Panc1 (cell line): ENCODE measurements at regions not wholly inside any gene's neighbourhood (a gene's known extent, or its start where the extent isn't known, plus 50 kb on each side); places are given as distances from the start of the nearest gene placed in this dataset.

Experiments
- ATAC-seq: fragments of 200-7000 bp; cut with Tn5 transposase; 2 replicates; pipeline ENCODE4 v1.9.1; 2020; ENCODE audit warnings: mild to moderate bottlenecking, moderate library complexity
- BruUV-seq: library from RNA; stranded (reverse); fragments of 400-500 nt; replicated peaks from 2 replicates; lab custom pipeline; 2021; lab: Mats Ljungman, UMichigan
- CTCF ChIA-PET: fragments of 300-600 bp; sonication (Branson Sonifier 250); formaldehyde crosslinking; loops from one replicate; lab custom pipeline; 2022; ENCODE audit warnings: antibody characterized with exemption; lab: Charles Lee
- POLR2A ChIA-PET: fragments of 300-600 bp; sonication (Branson Sonifier 250); formaldehyde crosslinking; loops from one replicate; lab custom pipeline; 2022; ENCODE audit warnings: antibody characterized with exemption; lab: Charles Lee
- DNase-seq: peaks from one replicate; pipeline ENCODE4 v3.0.0-alpha.2; 2010; ENCODE audit warnings: low read depth, low spot score
- H3K27ac ChIP-seq: 2 replicates; pipeline ENCODE4 v1.5.1; 2011; ENCODE audit warnings: mild to moderate bottlenecking, low read length, inconsistent platforms
- H3K27me3 ChIP-seq: fragments of 200-500 bp; sonication (Bioruptor generic); 2 replicates; pipeline ENCODE4 v1.6.0; 2014; ENCODE audit warnings: low read length, inconsistent platforms; ENCODE audit not compliant: control insufficient read depth, insufficient read depth
- H3K36me3 ChIP-seq: fragments of 200-500 bp; sonication (Bioruptor generic); 2 replicates; pipeline ENCODE4 v1.5.1; 2014; ENCODE audit warnings: inconsistent platforms, mild to moderate bottlenecking, low read length, moderate library complexity; ENCODE audit not compliant: control insufficient read depth, insufficient read depth
- H3K4me1 ChIP-seq: 2 replicates; pipeline ENCODE4 v1.5.1; 2011; ENCODE audit warnings: inconsistent platforms, mild to moderate bottlenecking, low read length, moderate library complexity; ENCODE audit not compliant: control insufficient read depth, insufficient read depth
- H3K4me3 ChIP-seq, 2 experiments: 2 replicates each; pipeline ENCODE4 v1.5.1; 2011 to 2012; ENCODE audit warnings: low read depth in 2 of 2, low read length in 2 of 2, mild to moderate bottlenecking in 2 of 2, inconsistent platforms in 1 of 2, moderate library complexity in 1 of 2
- H3K9me3 ChIP-seq: fragments of 200-500 bp; sonication (Bioruptor generic); 2 replicates; pipeline ENCODE4 v1.5.1; 2014; ENCODE audit warnings: low read depth, mild to moderate bottlenecking, inconsistent platforms, low read length, moderate library complexity; ENCODE audit not compliant: control insufficient read depth, insufficient read depth
- CTCF ChIP-seq: fragments of 450-650 bp; IDR thresholded peaks from 2 replicates; pipeline ENCODE4 v1.5.1; 2017; ENCODE audit warnings: mild to moderate bottlenecking
- POLR2AphosphoS5 ChIP-seq: IDR thresholded peaks from 2 replicates; pipeline ENCODE4 v1.6.1; 2012; ENCODE audit warnings: mild to moderate bottlenecking, low read depth, low read length, moderate library complexity
- REST ChIP-seq, 2 experiments: IDR thresholded peaks; 2 replicates each; pipeline ENCODE4 v1.6.1; 2011 to 2012; ENCODE audit warnings: low read depth in 2 of 2, control low read depth in 1 of 2, low read length in 1 of 2, mild to moderate bottlenecking in 1 of 2, moderate library complexity in 1 of 2; ENCODE audit not compliant: insufficient read depth in 1 of 2
- SIN3A ChIP-seq: IDR thresholded peaks from 2 replicates; pipeline ENCODE4 v1.6.1; 2012; ENCODE audit warnings: low read depth, mild to moderate bottlenecking, low read length, moderate library complexity, borderline replicate concordance; ENCODE audit not compliant: insufficient read depth
- TCF7L2 ChIP-seq: IDR thresholded peaks from 2 replicates; pipeline ENCODE4 v1.6.1; 2011; ENCODE audit warnings: mild to moderate bottlenecking, low read depth, low read length, inconsistent platforms
- in situ Hi-C: cut with HindIII; loops from 2 replicates; pipeline ENCODE4 v1.10.0; 2016; ENCODE audit warnings: low sequenced_read_pairs, low pct_unique_long_range_greater_than_20kb
- intact Hi-C: fragments of 100-400 bp; cut with micrococcal nuclease; formaldehyde crosslinking; loops from one replicate; pipeline ENCODE4 v1.10.0; 2022; ENCODE audit not compliant: unreplicated experiment

GRCh38 chr1:38563942-38564735, 295.4 kb downstream of the RRAGC start:
- POLR2A ChIA-PET: no interaction called here
- Histone ChIP-seq H3K36me3 (no peaks in the 10 kb centered on the region), H3K9me3 (no peaks in the 10 kb centered on the region), H3K4me1 (no peaks in the 10 kb centered on the region), H3K27ac (no peak overlapping the region), H3K4me3 (no peak overlapping the region), H3K27me3 (no peaks in the 10 kb centered on the region; the same call in 1 of the 2 replicates)
- CTCF ChIA-PET: no interaction called here
- TF ChIP-seq POLR2AphosphoS5: no peak
- TF ChIP-seq CTCF: no peak
- TF ChIP-seq SIN3A: no peak
- TF ChIP-seq REST (IDR thresholded peaks at IDR 0.05; ENCODE audit: insufficient read depth in 1 of 2, low read depth in 2 of 2, low read length in 1 of 2): no peak
- TF ChIP-seq TCF7L2: no peak
- DNase-seq: no peak
- BruUV-seq: no TSS peak
- ATAC-seq: no peak
- intact Hi-C loops (no loop called here), in situ Hi-C loops (no loop called here)

DNA sequence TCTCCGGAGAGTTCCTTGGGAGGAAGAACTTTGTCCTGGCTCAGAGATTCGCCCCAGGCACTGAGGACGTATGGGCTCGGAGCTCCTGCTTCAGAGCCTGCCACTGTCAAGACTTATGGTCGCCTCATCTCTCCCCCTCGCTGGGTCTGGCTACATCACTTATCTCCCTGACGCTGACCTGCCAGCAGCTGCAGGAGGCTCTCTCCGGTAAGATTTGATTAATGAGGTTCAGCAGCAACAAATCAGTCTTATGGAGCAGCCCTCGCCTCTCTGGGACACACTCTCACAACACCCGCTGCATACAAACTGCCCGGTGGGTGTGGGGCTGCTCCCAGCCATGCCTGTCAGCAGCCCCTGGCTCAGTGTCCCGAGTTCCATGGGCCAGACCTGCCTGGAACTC, 297.8 kb downstream of the RRAGC start:
- POLR2A ChIA-PET: interaction anchor here (0.6 kb wide), 1 partner anchor 169 kb away, joined by 10 read pairs; no protein-coding TSS in a partner anchor
- Histone ChIP-seq H3K36me3 (no peaks in the 10 kb centered on the region), H3K27me3 (no peaks in the 10 kb centered on the region; the same call in 1 of the 2 replicates), H3K27ac (no peak overlapping the region), H3K4me1 (no peaks in the 10 kb centered on the region), H3K9me3 (no peaks in the 10 kb centered on the region), H3K4me3 (no peak overlapping the region)
- intact Hi-C loops: no loop called here
- no peak for TF ChIP-seq POLR2AphosphoS5
- no peak for TF ChIP-seq SIN3A
- no peak for TF ChIP-seq TCF7L2
- BruUV-seq: no TSS peak
- ATAC-seq (no peak), DNase-seq (no peak)
- in situ Hi-C loops: no loop called here
- CTCF ChIA-PET: no interaction called here

DNA sequence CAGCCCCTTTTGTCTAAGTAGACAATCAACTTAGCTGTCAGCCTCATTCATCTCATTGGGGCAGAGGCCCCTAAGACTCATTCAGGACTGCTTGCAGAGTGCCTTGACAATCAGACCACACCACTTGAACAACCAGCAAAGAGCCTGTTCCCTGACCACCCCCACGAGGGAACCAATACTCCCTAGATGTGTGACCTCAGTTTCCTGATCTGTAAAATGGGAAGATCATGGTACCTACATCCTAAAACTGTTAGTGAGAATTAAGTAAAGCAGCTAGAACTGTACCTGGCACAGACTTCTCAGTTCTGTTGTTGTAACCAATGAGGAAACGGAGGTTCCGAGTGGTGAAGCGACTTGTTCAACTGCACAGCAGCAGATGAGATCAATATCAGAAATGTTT, 298.5 kb downstream of the RRAGC start:
- ATAC-seq: no peak
- intact Hi-C loops: no loop called here
- CTCF ChIA-PET: no interaction called here
- TF ChIP-seq TCF7L2: no peak
- no peak for TF ChIP-seq SIN3A
- no peak for TF ChIP-seq POLR2AphosphoS5
- no peak for TF ChIP-seq REST (IDR thresholded peaks at IDR 0.05; ENCODE audit: insufficient read depth in 1 of 2, low read depth in 2 of 2, low read length in 1 of 2)
- no peak for TF ChIP-seq CTCF
- in situ Hi-C loops: no loop called here
- Histone ChIP-seq H3K36me3 (no peaks in the 10 kb centered on the region), H3K4me3 (no peak overlapping the region), H3K9me3 (no peaks in the 10 kb centered on the region), H3K27ac (no peak overlapping the region), H3K27me3 (no peaks in the 10 kb centered on the region; the same call in 1 of the 2 replicates), H3K4me1 (no peaks in the 10 kb centered on the region)
- no TSS peak for BruUV-seq
- POLR2A ChIA-PET: no interaction called here
- DNase-seq: no peak
